Superior temporal gyrus (tissue), 1 donor: ENCODE measurements at regions not wholly inside any gene's neighbourhood (a gene's known extent, or its start where the extent isn't known, plus 50 kb on each side); places are given as distances from the start of the nearest gene placed in this dataset.
"Not testable (repeated sequence)": the region's sequence is repeated elsewhere in the genome, so short reads cannot be mapped to it uniquely, and the experiment has no call there.

Experiments used
- DNase-seq: peaks from one replicate; pipeline ENCODE4 v3.0.0-alpha.2; 2016; ENCODE audit errors: extremely low spot score

DNA sequence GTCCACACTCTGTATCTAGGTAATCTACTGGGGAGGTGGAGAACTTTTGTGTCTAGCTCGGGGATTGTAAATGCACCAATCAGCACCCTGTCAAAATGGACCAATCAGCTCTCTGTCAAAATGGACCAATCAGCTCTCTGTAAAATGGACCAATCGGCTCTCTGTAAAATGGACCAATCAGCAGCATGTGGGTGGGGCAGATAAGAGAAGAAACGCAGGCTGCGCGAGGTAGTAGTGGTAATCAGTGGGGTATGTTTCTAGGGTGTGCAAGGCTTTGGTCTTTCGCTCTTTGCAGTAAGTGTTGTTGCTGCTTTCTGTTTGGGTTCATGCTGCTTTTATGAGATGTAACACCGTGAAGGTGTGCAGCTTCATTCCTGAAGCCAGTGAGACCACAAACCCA, 98.0 kb upstream of the IGF1R start:
- not testable (repeated sequence) for DNase-seq

DNA sequence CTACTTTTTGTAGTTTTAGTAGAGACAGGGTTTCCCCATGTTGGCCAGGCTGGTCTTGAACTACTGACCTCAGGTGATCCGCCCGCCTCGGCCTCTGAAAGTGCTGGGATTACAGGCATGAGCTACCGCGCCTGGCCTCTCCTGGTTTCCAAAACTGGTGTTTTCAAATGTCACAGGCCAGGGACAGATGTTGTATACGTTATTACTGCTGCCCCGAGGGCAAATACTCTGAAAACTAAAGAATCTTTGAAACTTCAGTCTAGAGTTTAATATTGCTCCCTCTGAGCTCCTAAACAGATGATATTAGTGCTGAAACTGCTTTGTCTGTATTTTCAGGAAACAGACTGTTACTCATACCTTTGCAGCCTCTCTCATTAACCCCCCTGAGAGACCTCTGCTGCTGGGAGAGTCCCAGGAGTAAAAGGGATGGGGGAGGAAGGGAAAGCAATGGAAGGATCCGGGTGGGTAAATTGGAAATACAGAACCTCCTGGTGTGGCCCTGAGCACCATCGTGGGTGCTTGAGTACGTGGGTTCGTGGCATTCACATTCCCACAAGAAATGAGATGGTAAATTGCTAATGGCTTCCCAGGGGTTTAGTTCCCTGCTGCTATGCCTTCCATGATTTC, 96.3 kb upstream of the IGF1R start:
- DNase-seq, result no peak

DNA sequence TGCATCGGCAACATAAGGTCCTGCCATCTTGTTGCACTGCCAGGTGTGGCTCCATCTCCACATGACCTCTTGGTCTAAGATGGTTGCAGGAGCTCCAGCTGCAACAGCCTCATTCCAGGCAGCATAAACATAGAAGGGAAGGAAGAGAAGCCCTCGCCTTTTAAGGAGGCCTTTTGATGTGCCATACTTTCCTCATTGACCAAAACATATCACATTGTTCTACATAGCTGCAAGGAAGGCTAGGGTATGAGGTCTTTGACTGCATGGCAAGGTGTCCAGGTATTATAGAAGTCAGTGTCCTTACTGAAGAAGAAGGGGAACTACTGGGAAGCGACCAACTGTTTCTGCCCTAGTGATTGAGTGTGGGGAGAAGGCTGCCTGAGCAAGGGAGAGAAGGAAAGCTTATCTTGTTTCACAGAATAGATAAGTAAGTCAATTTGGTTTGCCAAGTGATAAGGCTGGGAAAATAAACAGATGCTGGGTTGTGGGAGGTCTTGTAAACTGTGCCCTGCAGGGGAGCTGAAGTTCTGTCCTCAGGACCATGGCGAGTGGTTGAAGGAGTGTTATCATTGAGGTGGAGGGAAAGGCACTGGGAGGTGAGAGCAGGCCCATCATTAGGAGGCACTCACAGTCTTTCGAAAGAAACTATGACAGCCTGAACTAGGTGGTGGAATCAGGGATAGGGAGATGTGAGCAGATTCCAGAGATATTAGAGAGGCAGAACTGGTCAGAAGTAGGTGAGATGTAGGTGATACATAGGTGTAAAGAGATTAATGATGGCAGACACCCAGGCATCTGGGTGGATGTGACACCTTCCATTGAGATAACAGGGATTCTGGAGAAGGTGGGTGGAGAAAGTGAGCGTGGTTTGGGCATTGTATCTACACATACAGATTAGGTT, 93.8 kb upstream of the IGF1R start:
- no peak for DNase-seq

DNA sequence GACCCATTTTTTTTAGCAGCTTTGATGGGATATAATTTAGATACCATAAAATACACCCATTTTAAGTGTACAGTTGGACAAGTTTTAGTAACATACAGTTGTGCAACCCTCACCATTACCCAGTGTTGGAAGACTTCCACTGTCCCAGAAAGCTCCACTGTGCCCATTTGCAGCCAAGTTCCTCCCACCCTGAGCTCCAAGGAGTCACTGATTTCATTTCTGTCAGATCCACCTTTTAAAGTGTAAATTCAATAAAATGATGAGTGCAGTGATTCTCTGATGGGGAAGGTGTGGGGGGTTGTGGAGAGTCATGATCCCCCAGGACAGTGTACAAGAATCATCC, 93.2 kb upstream of the IGF1R start:
- DNase-seq, result no peak

DNA sequence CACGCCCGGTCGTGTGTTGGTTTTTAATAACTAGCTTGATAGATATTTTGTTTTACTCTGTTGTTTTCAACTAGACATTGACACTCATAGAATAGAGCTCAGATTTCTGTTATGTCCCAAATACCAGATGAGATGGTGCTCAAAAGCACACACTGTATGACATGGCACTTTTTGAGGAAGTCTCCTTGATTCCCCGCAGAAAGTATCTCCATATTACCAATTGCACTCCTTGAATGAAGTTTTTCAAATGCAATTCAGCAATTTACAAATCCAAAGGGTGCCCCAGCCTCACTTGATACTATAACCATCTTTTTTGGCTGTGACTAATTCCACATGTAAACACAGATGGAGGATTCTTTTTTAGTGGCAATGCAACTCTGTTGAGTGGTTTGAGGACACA, 92.0 kb upstream of the IGF1R start:
- no peak for DNase-seq

DNA sequence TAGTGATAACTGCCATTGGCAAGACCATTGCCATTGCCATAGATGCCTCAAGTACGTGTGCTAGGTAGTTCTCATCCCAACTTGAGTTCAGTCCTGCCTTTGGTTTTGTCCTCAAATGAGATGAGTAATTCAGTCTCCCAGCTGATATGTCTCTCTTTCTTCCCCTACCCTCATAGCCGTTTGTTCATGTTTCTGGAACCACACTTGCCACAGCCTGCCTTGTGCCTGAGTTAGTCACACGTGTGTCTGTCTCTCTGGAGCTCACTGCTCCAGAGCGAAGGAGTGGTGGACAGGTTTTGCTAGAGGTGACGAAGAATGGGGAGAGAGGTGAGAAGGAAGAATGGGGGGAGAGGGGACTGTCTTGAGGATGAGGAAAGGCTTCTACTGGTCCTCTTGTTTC, 88.0 kb upstream of the IGF1R start:
- no peak for DNase-seq

DNA sequence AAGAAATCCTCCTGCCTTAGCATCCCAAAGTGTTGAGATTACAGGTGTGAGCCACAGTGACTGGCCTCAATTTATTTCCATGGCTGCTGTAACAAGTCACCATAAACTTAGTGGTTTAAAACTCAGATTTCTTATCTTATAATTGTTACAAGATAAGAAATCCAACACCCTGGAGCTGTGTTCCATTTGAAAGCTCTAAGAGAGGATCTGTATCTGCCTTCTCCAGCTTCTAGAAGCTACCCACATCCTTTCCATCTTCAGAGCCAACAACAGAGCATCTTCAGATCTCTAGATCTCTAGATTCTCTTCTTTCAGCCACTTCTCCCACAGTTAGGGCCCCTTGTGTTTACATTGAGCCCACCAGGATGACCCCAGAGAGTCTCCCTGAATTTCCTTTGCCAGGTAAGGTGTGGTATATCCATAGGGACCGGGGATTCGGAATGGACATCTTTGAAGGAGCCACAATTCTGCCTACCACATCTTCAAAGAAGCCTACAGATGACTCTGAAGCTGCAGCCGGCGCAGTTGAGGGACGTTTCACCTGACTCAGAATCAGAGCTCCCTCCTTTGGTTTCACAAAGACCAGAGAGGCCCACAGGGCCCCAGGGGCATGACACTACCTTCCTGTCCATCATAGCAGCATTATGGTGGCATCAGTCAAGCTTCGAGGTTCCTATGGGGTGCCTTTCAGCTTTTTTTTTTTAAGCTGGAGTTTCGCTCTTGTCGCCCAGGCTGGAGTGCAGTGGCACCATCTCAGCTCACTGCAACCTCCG, 87.0 kb upstream of the IGF1R start:
- DNase-seq, result no peak

DNA sequence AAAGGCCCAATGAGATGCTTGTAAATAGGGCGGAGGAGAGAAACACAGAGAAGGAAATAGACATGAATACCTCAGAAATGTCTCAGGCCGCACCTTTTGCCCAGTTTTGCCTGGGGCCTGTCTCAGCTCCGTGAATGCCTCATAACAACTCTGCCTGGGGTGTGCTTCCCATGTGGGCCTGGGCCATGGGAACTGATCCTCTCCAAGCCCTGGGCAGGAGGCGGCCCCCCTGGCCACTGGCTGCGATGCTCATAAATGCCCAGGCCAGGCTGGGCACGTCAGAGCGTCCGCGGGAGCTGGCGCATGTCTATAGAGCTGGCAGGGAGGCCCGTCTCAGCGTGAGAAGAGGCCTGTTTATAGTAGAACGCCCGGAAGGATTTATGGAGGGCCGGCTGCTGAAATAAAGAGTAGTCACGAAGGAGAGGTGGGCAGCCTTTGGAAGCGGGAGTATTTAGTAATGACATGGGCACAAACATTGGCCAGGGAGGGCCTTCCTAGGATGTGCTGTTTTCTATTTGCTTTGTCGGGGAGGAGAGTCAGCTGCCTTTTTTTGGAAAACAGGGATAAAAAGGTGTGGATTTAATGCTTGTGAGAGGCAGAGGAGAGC, 85.9 kb upstream of the IGF1R start:
- DNase-seq, result no peak

DNA sequence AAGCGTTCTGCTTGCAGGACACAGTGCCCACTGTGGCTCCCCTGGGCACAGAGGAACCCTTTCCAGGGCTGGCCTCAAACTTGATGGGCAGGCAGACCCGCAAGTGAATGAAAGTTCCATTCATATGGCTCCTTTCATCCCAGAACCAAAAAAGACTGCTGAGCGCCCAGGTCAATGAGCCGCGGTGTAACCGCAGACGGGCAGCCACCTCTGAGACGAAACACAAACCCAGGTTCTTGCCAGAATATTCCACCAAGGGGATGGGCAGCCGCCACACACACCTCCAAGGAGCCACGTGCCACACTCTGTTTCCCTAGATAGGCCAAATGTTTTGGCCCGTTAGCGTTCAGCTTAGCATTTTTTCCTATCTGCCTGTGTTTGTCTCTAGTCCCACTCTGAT, 82.8 kb upstream of the IGF1R start:
- DNase-seq, result no peak

DNA sequence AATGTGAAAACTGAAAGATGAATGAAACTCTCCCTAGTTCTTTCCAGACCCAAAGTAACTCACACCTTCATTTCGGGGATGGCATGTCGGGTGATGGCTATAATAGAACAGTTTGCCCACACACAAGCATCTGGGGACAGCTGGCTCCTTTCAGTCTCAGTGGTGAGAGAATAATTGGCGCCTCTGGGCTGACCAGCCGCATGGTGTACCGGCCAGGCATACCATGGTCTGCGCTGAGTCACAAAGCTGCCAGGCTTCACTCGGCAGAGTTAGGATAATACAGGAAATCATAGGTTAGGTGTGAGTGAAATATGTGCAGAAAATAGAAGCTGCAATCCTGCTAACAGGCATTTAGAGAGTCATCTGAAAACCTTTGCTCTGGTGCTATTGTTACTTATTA, 80.4 kb upstream of the IGF1R start:
- no peak for DNase-seq

DNA sequence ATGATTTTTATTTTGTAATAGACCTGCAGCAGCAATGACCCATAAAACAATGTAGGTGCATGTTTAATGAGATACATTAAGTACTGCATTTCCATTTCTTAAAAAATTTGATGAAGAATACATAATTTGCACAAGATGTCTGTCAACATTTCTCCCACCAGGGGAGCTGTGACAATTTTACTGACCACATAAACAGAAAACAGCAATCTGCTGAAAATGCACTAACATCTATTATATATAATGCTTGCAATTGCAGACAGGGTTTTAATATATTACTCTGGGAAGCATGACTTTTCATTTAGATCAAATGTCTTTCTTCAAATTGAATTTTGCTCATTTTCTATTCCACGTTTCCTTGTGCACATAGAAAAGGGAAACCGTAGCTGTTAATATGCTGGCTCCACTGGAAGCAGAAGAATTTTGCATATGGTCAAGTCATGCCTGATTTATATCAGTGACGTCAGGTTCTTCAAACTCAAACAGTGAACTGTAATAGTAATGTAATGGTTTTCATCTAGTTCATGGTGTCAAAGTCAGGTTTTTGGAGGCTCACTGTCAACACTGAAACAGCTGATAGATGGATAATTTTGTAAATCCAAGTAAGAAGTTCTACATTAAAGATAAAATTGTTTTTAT, 79.8 kb upstream of the IGF1R start:
- no peak for DNase-seq

DNA sequence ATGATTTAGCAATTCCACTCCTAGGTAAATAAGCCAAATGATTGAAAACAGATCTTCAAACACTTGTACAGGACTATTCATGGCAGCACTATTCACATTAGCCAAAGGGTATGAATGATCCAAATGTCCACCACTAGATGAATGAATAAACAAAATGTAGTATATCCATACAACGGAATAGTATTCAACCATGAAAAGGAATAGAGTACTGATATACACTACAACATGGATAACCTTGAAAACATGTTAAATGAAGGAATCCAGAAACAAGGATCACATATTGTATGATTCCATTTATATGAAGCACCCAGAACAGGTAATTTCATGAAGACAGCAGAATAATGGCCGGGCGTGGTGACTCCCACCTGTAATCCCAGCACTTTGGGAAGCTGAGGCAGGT, 78.2 kb upstream of the IGF1R start:
- no peak for DNase-seq

DNA sequence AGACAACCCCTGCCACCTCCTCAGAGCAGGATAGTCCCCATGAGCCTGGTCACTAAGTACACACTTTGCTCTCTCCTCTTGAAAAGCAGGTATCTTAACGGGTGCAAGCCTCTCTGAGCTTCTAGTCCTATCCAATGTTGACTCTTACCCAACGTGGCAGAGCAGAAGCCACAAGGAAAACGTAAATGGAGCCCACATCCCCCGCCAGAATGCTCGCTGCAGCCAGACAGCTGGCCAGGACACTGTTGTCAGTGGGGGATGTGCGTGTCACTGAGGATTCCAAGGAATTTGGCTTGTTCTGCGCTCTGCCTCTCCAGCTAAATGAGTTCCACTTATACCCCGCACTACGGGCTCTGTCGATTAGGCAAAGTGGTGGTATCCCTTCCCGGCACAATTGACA, 67.8 kb upstream of the IGF1R start:
- no peak for DNase-seq

DNA sequence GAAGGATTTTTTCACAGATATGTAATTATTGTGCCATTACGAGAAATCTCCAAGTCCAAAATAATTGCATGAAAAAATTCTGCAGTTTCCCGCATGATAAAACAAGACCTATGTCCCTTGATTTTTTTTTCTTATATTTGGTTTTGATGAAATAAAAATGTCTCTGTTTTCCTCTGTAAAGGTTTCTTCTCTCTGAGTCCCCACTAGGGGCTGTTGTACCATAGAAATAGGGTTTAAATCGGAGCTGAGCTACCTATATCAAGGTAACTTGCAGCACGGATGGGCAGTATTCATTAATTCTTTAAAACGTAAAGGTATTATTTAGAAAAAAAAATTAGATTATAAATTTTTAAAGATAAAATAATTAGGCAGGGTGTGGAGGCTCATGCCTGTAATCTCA, 66.6 kb upstream of the IGF1R start:
- DNase-seq, result no peak

DNA sequence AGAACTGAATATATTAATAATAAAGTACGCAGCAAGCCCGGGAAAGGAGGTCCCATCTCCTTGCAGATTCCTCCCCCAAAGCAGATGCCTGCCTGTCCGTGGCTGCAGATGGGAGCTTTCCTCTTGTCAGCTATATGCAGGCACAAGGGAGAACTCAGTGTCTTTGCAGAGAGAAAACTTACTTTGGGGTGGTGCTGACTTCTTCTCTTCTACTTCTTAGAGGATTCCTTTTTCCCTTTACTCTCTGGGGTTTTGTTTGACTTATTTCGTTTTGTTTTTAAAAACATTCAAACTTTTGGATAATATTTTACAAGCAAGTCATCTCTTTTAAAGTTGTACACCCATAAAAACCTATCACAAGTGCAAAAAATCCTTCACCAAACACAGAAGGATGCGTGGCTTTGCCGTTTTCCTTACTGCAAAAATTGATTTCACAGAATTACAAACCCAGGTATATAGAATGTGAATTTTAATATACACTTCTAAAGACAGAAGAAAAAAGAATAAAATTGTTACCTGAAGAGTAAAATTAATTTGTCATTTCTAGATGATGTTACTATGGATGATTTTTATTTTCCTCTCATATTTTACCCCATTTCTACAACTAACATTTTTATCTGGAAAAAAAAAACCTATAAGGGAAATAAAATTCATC, 65.3 kb upstream of the IGF1R start:
- no peak for DNase-seq

DNA sequence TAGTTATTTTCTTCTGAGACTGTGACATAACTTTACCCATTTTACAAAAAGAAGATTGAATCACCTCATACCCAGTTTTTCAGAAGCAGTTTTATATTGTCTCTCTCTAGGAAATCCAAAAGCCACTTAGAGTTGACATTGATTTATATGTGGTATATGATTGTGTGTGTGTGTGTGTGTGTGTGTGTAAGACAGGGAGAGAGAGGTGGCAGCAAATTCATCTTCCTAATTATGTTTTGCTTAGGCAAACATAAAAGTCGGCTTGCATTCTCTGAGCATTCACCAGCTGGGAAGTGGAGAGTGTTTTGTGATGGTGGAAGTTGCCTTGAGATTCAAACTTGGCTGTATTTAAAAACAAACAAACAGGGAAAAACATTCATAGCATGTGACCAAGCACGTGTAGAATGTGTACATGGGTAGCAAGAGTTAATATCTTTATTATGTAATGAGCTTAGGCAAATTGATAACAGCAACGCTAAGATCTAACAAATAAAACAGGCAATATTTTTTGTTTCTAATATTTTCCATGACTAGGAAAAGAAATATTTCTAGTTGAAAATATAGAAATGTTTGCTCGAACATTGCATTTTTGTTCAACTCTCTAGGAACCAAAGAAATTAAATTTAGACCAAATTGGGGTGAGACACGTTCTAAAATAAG, 64.4 kb upstream of the IGF1R start:
- no peak for DNase-seq

DNA sequence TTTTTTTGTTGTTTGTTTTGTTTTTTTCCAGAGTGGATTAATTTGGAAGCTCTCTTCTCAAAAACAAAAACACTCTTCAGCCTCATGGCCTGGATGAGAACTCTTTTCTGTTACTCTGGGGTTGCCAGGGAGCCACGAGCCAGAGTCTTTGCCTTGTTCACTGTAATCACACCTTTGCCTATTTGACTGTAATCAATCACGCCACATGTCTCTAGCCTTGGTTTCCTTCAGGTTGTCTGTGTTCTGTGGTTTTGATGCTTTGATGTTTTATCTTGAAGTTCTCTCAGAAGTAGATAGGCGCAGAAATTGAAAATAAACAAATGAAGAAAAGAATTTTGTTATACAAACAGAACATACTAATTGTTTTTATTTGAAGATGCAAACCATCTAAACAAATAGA, 62.3 kb upstream of the IGF1R start:
- no peak for DNase-seq

DNA sequence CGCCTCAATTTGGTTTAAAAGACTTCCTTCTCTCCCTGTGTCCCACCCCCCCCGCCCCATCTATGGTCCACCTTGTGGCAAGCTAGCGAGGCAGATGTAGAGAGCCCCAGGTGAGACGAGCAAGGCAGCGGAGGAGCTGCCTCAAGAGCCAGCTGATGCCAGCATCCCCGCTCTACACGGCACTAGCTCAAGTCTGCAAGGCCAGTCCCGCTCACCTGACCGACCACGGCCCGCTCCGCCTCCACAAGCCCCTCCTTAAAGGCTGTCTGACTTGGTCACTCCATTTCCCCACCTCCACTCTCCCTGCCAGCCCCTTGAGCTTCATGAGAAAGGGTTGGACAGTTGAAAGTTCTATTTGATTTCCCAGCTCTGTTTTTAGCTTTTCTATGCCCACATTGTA, 56.2 kb upstream of the IGF1R start:
- DNase-seq, result no peak

DNA sequence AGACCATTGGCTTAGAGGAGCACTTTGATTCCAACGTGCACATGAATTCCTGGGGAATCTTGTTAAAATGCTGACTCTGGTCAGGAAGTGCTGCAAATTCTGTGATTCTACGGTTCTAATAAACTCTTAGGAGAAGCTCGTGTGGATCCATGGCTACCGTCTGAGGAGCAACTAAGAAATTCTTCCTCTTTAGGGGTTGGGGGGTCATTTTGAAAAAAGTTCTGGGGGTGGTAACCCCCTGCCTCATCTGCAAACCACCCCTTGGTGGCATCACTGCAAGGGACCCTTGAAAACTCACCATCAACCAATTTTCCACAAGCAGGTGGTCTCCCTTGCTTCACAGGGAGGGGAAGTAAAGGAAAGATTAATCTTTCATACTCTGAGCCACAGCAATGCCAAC, 52.2 kb upstream of the IGF1R start:
- no peak for DNase-seq

DNA sequence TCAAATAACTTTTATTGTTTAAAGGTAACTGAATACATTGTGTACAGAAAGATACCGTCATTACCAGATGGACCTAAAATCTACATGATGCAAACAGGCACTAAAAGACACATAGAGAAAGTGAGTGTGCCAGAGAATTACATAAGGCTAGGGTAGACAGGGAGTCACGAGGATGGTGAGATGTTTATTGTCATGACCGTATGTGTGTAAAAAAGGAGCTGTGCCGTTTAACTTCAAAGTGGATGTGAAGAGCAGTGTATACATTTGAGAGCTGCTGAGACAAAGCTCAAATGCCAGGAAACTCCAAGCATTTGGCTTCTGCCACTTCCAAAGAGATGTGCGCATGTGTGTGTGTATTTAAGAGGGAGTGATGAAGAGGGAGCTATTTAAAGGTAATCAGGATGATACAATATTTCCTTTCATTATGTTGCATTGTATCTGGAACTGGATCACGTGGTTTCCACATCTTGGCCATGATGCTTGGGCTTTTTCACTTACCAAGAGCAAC, 51.4 kb upstream of the IGF1R start:
- no peak for DNase-seq

DNA sequence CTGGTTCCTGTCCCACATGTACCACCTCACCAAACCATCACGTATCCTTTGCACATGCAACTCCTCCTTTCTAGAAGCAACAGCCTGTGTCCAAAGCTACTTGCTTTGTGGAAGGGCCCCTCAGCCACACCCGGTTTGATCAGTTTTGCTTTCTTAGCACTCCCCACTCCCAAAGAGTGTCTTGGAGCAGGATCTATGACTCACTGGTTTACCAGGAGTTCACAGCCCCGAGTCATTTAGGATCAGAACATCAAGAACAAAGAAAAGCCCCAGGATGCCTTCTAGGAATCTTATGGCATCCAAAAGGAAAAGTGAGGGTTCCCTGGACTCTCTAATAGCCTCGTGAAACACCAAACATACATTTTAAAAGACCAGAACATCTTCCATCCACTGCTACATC, 50.7 kb upstream of the IGF1R start:
- no peak for DNase-seq
